ENCODE measurements at regions not wholly inside any gene's neighbourhood (a gene's known extent, or its start where the extent isn't known, plus 50 kb on each side); places are given as distances from the start of the nearest gene placed in this dataset.

DNA sequence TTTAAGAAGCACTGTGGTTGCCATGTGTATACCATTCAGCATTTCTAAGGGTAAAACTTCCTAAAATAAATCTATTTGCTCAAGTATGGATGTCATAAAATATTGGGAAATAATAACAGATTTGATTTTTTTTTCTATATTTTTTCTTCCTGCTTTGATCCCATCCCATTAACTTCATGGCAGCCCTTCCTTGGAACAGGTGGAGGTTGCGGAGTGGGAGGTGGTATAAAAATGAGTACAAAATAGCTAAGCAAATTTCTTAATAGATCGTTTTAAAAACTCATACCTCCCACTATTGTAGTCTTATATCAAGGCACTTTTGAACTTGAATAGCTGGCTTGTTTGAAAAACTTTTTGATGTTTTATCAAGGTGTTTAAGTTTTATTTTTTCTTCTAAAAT lies 152.1 kb upstream of the KYNU start:
- Histone ChIP-seq H3K4me3 (ENCODE audit: low read depth, low read length) (no peak overlapping the region), H3K27me3 (replicated peaks) (no peaks in the 10 kb centered on the region), H3K27ac (no peak overlapping the region), H3K36me3 (replicated peaks) (no peaks in the 10 kb centered on the region)
- in situ Hi-C loops (cut with HindIII; ENCODE audit: low pct_ligation_motif_present, low sequenced_read_pairs), result no loop called here
- DNase-seq, result no peak
- TF ChIP-seq, protein P1, sequence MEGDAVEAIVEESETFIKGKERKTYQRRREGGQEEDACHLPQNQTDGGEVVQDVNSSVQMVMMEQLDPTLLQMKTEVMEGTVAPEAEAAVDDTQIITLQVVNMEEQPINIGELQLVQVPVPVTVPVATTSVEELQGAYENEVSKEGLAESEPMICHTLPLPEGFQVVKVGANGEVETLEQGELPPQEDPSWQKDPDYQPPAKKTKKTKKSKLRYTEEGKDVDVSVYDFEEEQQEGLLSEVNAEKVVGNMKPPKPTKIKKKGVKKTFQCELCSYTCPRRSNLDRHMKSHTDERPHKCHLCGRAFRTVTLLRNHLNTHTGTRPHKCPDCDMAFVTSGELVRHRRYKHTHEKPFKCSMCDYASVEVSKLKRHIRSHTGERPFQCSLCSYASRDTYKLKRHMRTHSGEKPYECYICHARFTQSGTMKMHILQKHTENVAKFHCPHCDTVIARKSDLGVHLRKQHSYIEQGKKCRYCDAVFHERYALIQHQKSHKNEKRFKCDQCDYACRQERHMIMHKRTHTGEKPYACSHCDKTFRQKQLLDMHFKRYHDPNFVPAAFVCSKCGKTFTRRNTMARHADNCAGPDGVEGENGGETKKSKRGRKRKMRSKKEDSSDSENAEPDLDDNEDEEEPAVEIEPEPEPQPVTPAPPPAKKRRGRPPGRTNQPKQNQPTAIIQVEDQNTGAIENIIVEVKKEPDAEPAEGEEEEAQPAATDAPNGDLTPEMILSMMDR (IDR thresholded peaks at IDR 0.05; ENCODE audit: low read depth, low read length, missing control alignments), result no peak

DNA sequence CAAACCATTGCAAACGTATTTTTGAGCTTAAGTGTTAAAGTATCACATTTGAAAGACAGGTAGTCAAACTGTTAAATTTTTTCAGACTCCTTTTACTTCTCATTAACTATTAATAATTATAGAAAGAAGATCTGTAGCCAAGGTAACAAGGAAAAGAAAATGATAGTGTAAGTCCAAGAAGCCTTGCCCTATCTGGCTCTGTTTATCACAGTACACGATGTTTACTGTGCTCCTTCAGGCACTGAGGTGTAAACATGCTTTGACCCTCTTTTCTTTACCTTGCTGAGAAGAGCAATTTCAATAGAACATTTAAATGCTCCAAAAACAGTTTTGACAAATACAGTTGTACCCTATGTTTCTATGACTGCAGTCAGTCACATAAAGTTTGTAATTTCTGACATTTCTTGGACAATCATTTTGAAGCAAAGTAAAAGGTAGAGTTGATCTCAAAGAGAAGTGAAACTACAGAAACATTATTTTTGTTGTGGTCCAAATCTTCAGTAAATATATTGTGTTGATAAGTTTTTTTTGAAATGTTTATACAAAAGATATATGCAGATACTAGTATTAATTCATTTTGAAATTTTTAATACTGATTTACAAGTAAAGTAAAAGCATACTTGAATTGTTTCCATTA lies 152.6 kb upstream of the KYNU start:
- TF ChIP-seq, protein P1 (IDR thresholded peaks at IDR 0.05; ENCODE audit: low read depth, low read length, missing control alignments), result no peak
- Histone ChIP-seq H3K27me3 (replicated peaks) (no peaks in the 10 kb centered on the region), H3K27ac (no peak overlapping the region), H3K36me3 (replicated peaks) (no peaks in the 10 kb centered on the region), H3K4me3 (ENCODE audit: low read depth, low read length) (no peak overlapping the region)
- no peak for DNase-seq
- in situ Hi-C loops (cut with HindIII; ENCODE audit: low pct_ligation_motif_present, low sequenced_read_pairs), result no loop called here

DNA sequence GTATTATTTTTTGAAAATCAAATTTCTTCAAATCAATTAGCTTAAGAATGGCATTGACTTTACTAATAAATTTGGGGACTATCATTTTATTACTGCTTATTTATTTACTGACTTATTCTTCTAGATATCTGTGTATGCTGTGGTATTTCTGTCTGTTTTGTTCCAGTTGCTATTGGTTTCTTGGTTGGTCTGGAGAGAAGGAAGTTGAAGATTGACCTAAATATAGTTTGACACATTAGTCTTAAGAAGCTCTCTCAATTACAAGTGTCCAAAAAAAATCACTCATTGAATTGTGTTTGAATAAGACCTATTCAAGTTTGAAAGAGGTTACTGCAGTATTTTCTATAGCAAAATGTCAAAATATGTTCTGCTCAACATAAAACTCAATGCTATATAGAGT lies 153.3 kb upstream of the KYNU start:
- TF ChIP-seq, protein P1 (IDR thresholded peaks at IDR 0.05; ENCODE audit: low read depth, low read length, missing control alignments), result no peak
- in situ Hi-C loops (cut with HindIII; ENCODE audit: low pct_ligation_motif_present, low sequenced_read_pairs), result no loop called here
- no peak for DNase-seq
- no peak overlapping the region for H3K27ac ChIP-seq
- no peak overlapping the region for H3K4me3 ChIP-seq (ENCODE audit: low read depth, low read length)
- no peaks in the 10 kb centered on the region for H3K27me3 ChIP-seq (replicated peaks)
- no peaks in the 10 kb centered on the region for H3K36me3 ChIP-seq (replicated peaks)

DNA sequence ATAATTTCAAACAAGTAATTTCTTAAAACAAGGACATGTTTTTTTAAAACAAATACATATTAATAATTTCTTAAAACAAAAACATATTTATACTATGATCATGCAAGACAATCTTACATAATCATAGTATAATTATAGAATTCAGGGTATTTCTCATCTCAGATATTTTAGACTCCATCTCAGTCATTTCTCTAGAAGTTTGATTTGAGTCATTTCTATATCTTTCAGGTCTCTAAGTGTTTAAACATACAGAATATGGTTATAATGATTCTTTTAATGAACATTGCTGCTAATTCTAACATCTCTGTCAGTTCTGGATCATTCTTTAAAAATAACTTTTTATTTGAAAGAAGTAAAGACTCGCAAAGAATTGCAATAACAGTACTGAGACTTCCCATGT lies 154.2 kb upstream of the KYNU start:
- Histone ChIP-seq H3K27me3 (replicated peaks) (no peaks in the 10 kb centered on the region), H3K36me3 (replicated peaks) (no peaks in the 10 kb centered on the region), H3K4me3 (ENCODE audit: low read depth, low read length) (no peak overlapping the region), H3K27ac (no peak overlapping the region)
- in situ Hi-C loops (cut with HindIII; ENCODE audit: low pct_ligation_motif_present, low sequenced_read_pairs), result no loop called here
- TF ChIP-seq, protein P1 (IDR thresholded peaks at IDR 0.05; ENCODE audit: low read depth, low read length, missing control alignments), result no peak
- DNase-seq, result no peak

DNA sequence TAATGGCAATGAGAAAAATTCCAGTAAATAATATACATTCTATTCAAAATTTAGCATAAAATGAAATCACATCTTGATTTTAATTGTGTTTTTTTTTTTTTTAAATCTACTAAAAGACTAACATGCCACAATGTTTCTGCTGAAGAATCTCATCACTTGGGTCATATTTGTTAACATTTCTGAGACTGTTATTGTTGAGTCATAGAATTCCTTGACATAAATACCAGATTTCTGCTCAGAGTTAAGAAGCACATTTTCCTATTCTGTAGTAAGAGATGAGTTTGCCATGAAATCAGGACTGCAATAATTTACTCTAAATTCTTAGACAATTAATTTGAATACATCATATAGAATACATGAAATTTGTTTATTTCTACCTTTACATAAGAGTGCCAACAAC lies 154.9 kb upstream of the KYNU start:
- no peaks in the 10 kb centered on the region for H3K36me3 ChIP-seq (replicated peaks)
- H3K27me3 ChIP-seq (replicated peaks), result no peaks in the 10 kb centered on the region
- no peak overlapping the region for H3K4me3 ChIP-seq (ENCODE audit: low read depth, low read length)
- TF ChIP-seq, protein P1 (IDR thresholded peaks at IDR 0.05; ENCODE audit: low read depth, low read length, missing control alignments), result no peak
- no peak for DNase-seq
- H3K27ac ChIP-seq, result no peak overlapping the region
- in situ Hi-C loops (cut with HindIII; ENCODE audit: low pct_ligation_motif_present, low sequenced_read_pairs), result no loop called here

DNA sequence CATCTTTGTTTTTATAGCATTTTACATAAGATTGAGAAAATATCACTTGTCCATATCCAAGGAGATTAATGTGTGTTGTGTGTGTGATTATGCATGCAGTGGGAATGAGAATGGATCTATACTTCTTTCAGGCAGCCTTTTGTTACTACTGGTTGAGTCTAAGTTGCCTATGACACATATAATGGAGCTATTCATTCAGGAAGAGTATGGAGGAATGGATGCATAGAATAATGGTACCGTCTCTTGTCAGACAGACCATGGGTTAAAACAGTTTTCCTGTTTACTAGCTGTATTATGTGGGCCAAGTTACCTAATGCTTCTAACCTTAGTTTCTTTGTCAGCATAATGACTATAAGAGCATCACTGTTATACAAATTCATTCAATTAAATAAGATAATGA lies 155.4 kb upstream of the KYNU start:
- in situ Hi-C loops (cut with HindIII; ENCODE audit: low pct_ligation_motif_present, low sequenced_read_pairs), result no loop called here
- no peaks in the 10 kb centered on the region for H3K27me3 ChIP-seq (replicated peaks)
- no peak overlapping the region for H3K27ac ChIP-seq
- DNase-seq, result no peak
- TF ChIP-seq, protein P1 (IDR thresholded peaks at IDR 0.05; ENCODE audit: low read depth, low read length, missing control alignments), result no peak
- H3K4me3 ChIP-seq (ENCODE audit: low read depth, low read length), result no peak overlapping the region
- H3K36me3 ChIP-seq (replicated peaks), result no peaks in the 10 kb centered on the region
